Kidney tubule cell (primary cell): ENCODE measurements at regions not wholly inside any gene's neighbourhood (a gene's known extent, or its start where the extent isn't known, plus 50 kb on each side); places are given as distances from the start of the nearest gene placed in this dataset.

ENCODE experiments used
- DNase-seq: peaks from one replicate; pipeline ENCODE4 v3.0.0-alpha.2; 2018; ENCODE audit warnings: low spot score

GRCh38 chrX:40485102-40485826 is 95.5 kb upstream of the ATP6AP2 start:
- DNase-seq: no peak

- DNase-seq: no peak
Observed at GRCh38 chrX:40484408-40485091, 96.2 kb upstream of the ATP6AP2 start.

- DNase-seq: no peak
Observed at GRCh38 chrX:40483502-40483901, 97.3 kb upstream of the ATP6AP2 start.

GRCh38 chrX:40479777-40480318 is 100.9 kb upstream of the ATP6AP2 start:
- DNase-seq: peak; percentile 44

GRCh38 chrX:40478474-40479065 is 102.2 kb upstream of the ATP6AP2 start:
- DNase-seq: no peak

GRCh38 chrX:40476958-40477357 is 103.8 kb upstream of the ATP6AP2 start:
- no peak for DNase-seq

- DNase-seq: no peak
Observed at GRCh38 chrX:40474645-40475044, 106.1 kb upstream of the ATP6AP2 start.

- DNase-seq: peak; percentile 95
Observed at GRCh38 chrX:40474205-40474626, 106.6 kb upstream of the ATP6AP2 start.

GRCh38 chrX:40473460-40474204 is 107.1 kb upstream of the ATP6AP2 start:
- DNase-seq: no peak

GRCh38 chrX:40471965-40472648 is 108.7 kb upstream of the ATP6AP2 start:
- peak; percentile 77 for DNase-seq

GRCh38 chrX:40470830-40471429 is 109.8 kb upstream of the ATP6AP2 start:
- DNase-seq: no peak

- DNase-seq: no peak
Observed at GRCh38 chrX:40469316-40469715, 111.5 kb upstream of the ATP6AP2 start.

GRCh38 chrX:40468033-40468846 is 112.5 kb upstream of the ATP6AP2 start:
- peak; percentile 70 for DNase-seq

- no peak for DNase-seq
Observed at GRCh38 chrX:40467454-40467853, 113.3 kb upstream of the ATP6AP2 start.

- no peak for DNase-seq
Observed at GRCh38 chrX:40465735-40466551, 114.8 kb upstream of the ATP6AP2 start.

GRCh38 chrX:40462795-40463194 is 118.0 kb upstream of the ATP6AP2 start:
- DNase-seq: no peak

- no peak for DNase-seq
Observed at GRCh38 chrX:40460926-40461325, 119.8 kb upstream of the ATP6AP2 start.

- DNase-seq: no peak
Observed at GRCh38 chrX:40459571-40460158, 121.1 kb upstream of the ATP6AP2 start.

- no peak for DNase-seq
Observed at GRCh38 chrX:40457406-40457805, 123.4 kb upstream of the ATP6AP2 start.
